BLaER1 treated with 17β-estradiol and CSF1 and Interleukin-3, amounts not matched to agents 10 nM and 100 nM (cell line): ENCODE measurements at regions not wholly inside any gene's neighbourhood (a gene's known extent, or its start where the extent isn't known, plus 50 kb on each side); places are given as distances from the start of the nearest gene placed in this dataset.

Experiments used
- H3K27ac ChIP-seq, 11 experiments: shearing (Covaris generic); formaldehyde crosslinking; 2 replicates each; pipeline ENCODE4 v1.8.1; 2022
- H3K27me3 ChIP-seq, 11 experiments: shearing (Covaris generic); formaldehyde crosslinking; 2 replicates each; pipeline ENCODE4 v1.8.1; 2022
- H3K36me3 ChIP-seq, 11 experiments: shearing (Covaris generic); formaldehyde crosslinking; 2 replicates each; pipeline ENCODE4 v1.8.1; 2022
- H3K4me1 ChIP-seq, 10 experiments: shearing (Covaris generic); formaldehyde crosslinking; 2 replicates each; pipeline ENCODE4 v1.8.1; 2022
- H3K4me2 ChIP-seq, 11 experiments: shearing (Covaris generic); formaldehyde crosslinking; 2 replicates each; pipeline ENCODE4 v1.8.1; 2022
- H3K4me3 ChIP-seq, 10 experiments: shearing (Covaris generic); formaldehyde crosslinking; 2 replicates each; pipeline ENCODE4 v1.8.1; 2022
- H3K9ac ChIP-seq, 11 experiments: shearing (Covaris generic); formaldehyde crosslinking; 2 replicates each; pipeline ENCODE4 v1.8.1; 2022
- H3K9me3 ChIP-seq, 11 experiments: shearing (Covaris generic); formaldehyde crosslinking; replicated peaks in 1 of 11; 2 replicates each; pipeline ENCODE4 v1.8.1; 2022
- H4K20me1 ChIP-seq, 11 experiments: shearing (Covaris generic); formaldehyde crosslinking; 2 replicates each; pipeline ENCODE4 v1.8.1; 2022
- Cebpa-rat ChIP-seq, 11 experiments: shearing (Covaris generic); IDR thresholded peaks; 2 replicates each; pipeline ENCODE4 v1.8.1; 2022

DNA sequence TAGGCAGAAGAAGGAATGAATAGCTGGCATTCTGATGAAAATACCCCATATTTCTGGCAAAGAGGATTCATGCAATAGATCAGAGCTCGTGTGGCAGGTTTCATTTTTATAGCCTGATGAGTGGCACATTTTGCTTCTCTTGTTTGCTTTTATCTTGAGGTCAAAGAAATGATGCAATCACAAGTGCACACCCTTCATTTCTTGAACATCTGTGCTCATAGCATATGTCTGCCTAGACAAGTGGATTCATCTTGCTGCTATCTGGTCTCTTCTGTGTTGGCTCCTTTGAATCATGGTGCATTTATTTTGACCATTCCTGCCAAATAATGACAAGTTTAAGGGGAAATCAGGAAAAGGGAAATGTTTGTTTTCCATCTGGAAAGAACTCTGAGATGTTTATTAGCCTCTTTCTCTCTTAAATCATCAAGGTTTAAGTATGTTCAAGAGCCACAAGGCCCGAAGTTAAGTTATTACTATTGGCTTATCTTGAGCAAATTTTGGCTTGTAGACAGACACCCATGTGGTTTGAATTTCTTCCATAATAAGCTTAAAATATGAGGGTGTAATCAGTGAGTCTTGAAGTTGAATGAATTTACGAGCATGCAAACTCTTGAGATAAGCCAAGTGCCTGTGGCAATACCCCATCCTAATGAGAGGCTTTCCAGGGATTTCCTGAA, 59.3 kb upstream of the HS3ST1 start:
- Histone ChIP-seq H3K9me3 (peaks cover 0 to 23% (median 0%) of the 10 kb centered on the region in 11 experiments; a peak in 7 of 22 replicates), H3K4me2 (peak overlapping the region in 7 of 11 experiments; percentile 4 to 84 (median 45); a peak in 10 of 22 replicates), H3K4me1 (peaks cover 0 to 86% (median 38%) of the 10 kb centered on the region in 10 experiments; a peak in 14 of 20 replicates), H4K20me1 (no peaks in the 10 kb centered on the region), H3K9ac (no peak overlapping the region), H3K36me3 (no peaks in the 10 kb centered on the region), H3K4me3 (no peak overlapping the region), H3K27ac (peak overlapping the region in 8 of 11 experiments; percentile 9 to 94 (median 54); a peak in 10 of 22 replicates), H3K27me3 (no peaks in the 10 kb centered on the region)
- peak in 4 of 11 experiments; percentile 32 to 57 (median 50); a peak in 3 of 22 replicates for TF ChIP-seq Cebpa-rat (IDR thresholded peaks at IDR 0.05)

DNA sequence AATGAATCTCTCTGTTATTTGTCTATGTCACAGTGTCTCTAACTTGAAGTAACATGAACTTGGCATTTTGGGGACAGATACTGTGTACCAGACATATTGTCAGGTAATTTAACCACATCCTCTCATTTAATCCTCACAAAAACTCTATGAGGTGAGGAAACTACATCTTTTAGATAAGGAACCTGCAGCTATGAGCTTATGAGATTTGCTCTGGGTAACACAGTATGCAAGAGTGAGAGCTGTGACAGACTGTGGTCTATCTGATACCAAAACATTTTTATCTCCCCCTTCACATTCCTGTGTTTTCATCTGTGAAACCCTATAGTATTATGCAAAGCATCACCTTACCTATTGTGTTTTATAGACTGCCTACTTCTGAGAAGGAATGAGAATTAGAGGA, 58.4 kb upstream of the HS3ST1 start:
- H3K27ac ChIP-seq = peak overlapping the region in 7 of 11 experiments; percentile 7 to 94 (median 41); a peak in 9 of 22 replicates
- no peak overlapping the region for H3K9ac ChIP-seq
- no peaks in the 10 kb centered on the region for H4K20me1 ChIP-seq
- peaks cover 0 to 28% (median 5%) of the 10 kb centered on the region in 11 experiments; a peak in 11 of 22 replicates for H3K9me3 ChIP-seq
- no peaks in the 10 kb centered on the region for H3K36me3 ChIP-seq
- H3K4me2 ChIP-seq = peak overlapping the region in 6 of 11 experiments; percentile 24 to 84 (median 56); a peak in 8 of 22 replicates
- no peak overlapping the region for H3K4me3 ChIP-seq
- no peaks in the 10 kb centered on the region for H3K27me3 ChIP-seq
- peaks cover 0 to 95% (median 47%) of the 10 kb centered on the region in 10 experiments; a peak in 15 of 20 replicates for H3K4me1 ChIP-seq
- no peak for TF ChIP-seq Cebpa-rat (IDR thresholded peaks at IDR 0.05)

DNA sequence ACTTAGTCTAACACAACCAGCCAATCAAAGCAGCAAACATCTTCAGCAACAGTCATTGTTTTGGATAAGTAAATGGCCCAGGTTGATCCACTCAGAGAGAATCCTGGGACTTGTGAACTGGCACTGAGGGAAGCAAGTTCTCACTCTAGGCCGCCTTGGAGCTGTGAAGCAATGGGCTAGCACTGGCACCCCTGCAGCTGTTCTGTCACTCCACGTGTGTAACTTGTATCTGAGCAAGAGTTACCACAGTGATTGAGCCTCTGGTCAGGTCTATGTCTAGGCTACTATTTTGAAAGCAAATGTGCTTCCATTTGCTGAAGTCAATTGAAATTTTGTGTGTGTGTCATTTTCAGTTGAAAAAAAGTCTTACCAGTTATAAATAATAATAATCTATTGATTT, 57.2 kb upstream of the HS3ST1 start:
- Histone ChIP-seq H3K9me3 (peaks cover 0 to 31% (median 5%) of the 10 kb centered on the region in 11 experiments; a peak in 11 of 22 replicates), H3K27me3 (no peaks in the 10 kb centered on the region), H3K4me1 (peaks cover 9 to 100% (median 58%) of the 10 kb centered on the region in 10 experiments), H3K9ac (no peak overlapping the region), H3K36me3 (no peaks in the 10 kb centered on the region), H4K20me1 (no peaks in the 10 kb centered on the region), H3K27ac (peak overlapping the region in 6 of 11 experiments; percentile 7 to 95 (median 34); a peak in 9 of 22 replicates), H3K4me2 (peak overlapping the region in 3 of 11 experiments; percentile 5 to 91 (median 84); a peak in 4 of 22 replicates), H3K4me3 (no peak overlapping the region)
- TF ChIP-seq Cebpa-rat (IDR thresholded peaks at IDR 0.05) = no peak

DNA sequence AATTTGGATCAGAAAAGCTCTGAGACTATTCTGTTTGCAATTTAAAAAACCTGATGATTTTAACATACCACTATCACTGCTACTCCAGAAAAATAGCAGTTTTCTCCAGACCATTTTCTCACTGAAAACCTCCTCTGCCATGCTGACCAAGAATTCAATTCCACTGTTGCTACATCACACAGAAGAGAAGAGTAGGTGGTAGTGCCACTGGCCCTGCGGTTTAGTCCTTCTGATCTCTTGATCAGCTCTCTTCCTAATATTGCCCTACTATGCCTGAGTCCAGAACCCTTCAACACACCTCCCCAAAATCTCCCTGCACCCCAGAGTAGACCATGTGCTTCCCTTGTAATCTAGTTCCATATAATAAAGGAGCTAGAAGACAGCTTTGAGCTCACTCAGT, 55.8 kb upstream of the HS3ST1 start:
- Histone ChIP-seq H3K9me3 (peaks cover 0 to 36% (median 5%) of the 10 kb centered on the region in 11 experiments; a peak in 16 of 22 replicates), H3K4me1 (peaks cover 20 to 99% (median 62%) of the 10 kb centered on the region in 10 experiments), H3K4me2 (peak overlapping the region in 4 of 11 experiments; percentile 77 to 91 (median 85); a peak in 8 of 22 replicates), H3K9ac (no peak overlapping the region; a peak in 1 of 22 replicates), H3K4me3 (no peak overlapping the region), H3K27ac (peak overlapping the region in 9 of 11 experiments; percentile 90 to 98 (median 95); a peak in 16 of 22 replicates), H3K27me3 (no peaks in the 10 kb centered on the region), H3K36me3 (no peaks in the 10 kb centered on the region; a peak in 1 of 22 replicates), H4K20me1 (no peaks in the 10 kb centered on the region)
- TF ChIP-seq Cebpa-rat (IDR thresholded peaks at IDR 0.05) = no peak

DNA sequence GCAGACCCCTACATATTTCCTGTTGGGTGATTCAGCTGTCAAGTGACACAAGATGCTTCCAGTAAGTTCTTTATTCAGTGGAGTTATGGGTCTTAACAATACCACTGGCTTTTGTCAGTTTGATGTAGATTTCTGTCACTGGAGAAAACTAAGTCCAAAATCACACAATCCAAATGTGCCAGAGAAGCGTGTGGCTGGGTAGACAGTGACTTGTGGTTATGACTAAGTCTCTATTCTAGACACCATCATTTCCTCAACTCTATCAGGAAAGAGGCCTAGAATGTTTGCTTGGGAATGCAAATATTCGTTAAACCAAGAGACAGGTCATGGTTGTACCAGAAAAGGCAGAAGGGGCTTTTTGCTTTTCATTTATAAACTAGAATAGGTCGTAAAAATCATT, 54.4 kb upstream of the HS3ST1 start:
- H3K27ac ChIP-seq = peak overlapping the region; percentile 88 to 98 (median 95)
- no peak for TF ChIP-seq Cebpa-rat (IDR thresholded peaks at IDR 0.05)
- H3K9ac ChIP-seq = peak overlapping the region in 9 of 11 experiments; percentile 3 to 84 (median 74); a peak in 13 of 22 replicates
- H3K4me3 ChIP-seq = no peak overlapping the region; a peak in 2 of 20 replicates
- peaks cover 20 to 98% (median 57%) of the 10 kb centered on the region in 10 experiments for H3K4me1 ChIP-seq
- H4K20me1 ChIP-seq = no peaks in the 10 kb centered on the region
- no peaks in the 10 kb centered on the region; a peak in 1 of 22 replicates for H3K36me3 ChIP-seq
- H3K4me2 ChIP-seq = peak overlapping the region in 9 of 11 experiments; percentile 16 to 91 (median 79); a peak in 18 of 22 replicates
- no peaks in the 10 kb centered on the region for H3K27me3 ChIP-seq
- H3K9me3 ChIP-seq = peaks cover 0 to 44% (median 6%) of the 10 kb centered on the region in 11 experiments; a peak in 16 of 22 replicates

DNA sequence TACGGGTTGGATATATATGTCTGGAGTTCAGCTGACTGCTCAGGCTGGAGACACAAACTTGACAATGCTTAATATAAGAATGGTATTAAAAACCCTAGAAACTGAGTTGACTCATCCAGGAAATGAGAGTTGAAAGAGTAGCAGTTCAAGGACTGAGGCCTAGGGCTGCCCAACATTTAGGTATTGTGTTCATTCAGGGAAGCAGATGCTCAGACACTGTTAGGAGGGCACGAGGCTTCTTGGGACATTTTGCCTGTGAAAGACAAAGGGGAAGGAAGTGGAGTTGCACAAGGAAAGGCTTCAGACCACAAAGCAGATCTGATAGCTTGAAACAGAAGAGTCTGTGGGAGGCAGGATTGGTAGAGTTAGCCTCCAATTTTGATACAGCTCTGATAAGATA, 52.0 kb upstream of the HS3ST1 start:
- Histone ChIP-seq H3K4me3 (peak overlapping the region in 1 of 10 experiments; percentile 38; a peak in 2 of 20 replicates), H3K4me2 (peak overlapping the region; percentile 57 to 91 (median 79)), H3K9me3 (peaks cover 0 to 45% (median 13%) of the 10 kb centered on the region in 11 experiments; a peak in 18 of 22 replicates), H3K27ac (peak overlapping the region; percentile 88 to 98 (median 95)), H3K27me3 (no peaks in the 10 kb centered on the region), H3K4me1 (peaks cover 20 to 88% (median 49%) of the 10 kb centered on the region in 10 experiments), H4K20me1 (no peaks in the 10 kb centered on the region), H3K9ac (peak overlapping the region; percentile 67 to 84 (median 74); a peak in 21 of 22 replicates), H3K36me3 (no peaks in the 10 kb centered on the region; a peak in 1 of 22 replicates)
- peak; percentile 96 to 99 (median 99) for TF ChIP-seq Cebpa-rat (IDR thresholded peaks at IDR 0.05)
